ENCODE measurements at regions not wholly inside any gene's neighbourhood (a gene's known extent, or its start where the extent isn't known, plus 50 kb on each side); places are given as distances from the start of the nearest gene placed in this dataset.
"Not testable (repeated sequence)": the region's sequence is repeated elsewhere in the genome, so short reads cannot be mapped to it uniquely, and the experiment has no call there.

DNA sequence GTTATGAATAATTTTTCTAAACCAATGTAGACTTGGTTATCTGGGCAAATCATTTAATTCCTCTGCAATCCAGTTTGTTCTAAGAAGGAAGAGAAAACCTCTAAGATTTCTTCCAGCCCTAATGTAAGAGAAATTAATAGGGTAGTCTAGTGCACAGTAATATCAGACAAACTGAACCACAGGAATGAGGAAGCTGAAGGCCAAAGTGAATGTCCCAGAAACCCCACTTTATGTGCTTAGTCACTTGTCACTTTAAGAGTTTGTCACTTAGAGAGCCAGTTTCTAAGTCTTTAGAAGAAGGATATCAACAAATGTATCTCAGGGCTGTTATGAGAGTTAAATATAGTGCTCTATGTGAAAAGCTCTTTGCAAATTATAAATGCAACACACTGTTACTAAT lies 750.6 kb downstream of the DIAPH3 start:
- CTCF ChIA-PET = no interaction called here
- POLR2A ChIA-PET = no interaction called here

DNA sequence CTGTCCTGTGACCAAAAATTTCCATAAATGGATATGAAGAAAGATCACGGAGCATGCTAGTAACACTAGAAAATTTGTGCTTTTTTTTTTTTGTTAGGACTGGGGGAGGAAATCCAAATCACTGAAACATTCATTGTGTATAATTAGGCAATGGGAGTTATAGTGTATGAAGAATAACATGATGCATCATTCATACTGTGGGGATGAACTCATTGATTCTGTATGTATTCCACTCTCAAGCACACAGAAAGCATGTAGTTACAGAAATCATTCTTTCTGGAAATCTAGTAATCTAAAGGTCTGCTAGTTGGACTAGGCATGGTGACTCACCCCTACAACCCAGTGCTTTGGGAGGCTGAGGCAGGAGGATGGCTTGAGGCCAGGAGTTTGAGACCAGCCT lies 749.7 kb downstream of the DIAPH3 start:
- POLR2A ChIA-PET = no interaction called here
- CTCF ChIA-PET = no interaction called here

DNA sequence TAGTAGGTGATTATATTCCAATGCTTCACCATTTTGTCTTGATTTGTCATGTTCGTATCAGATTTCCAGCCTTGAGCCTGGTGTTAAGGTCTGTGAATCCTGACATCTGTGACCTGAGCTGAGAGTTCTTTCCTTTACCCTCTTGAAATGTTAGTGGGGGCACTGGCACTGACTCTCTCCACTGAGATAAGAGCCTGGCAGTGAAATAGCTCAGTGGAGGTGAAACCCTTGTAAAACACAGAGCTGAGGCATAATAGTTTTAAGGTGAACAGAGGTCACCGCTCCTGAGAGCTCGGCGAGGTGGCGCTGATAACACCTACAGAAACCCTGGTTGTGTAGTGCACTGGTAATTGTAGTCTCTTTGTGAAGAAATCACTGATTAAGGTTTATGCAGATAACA lies 748.2 kb downstream of the DIAPH3 start:
- ChIA-PET POLR2A (no interaction called here), CTCF (no interaction called here)

DNA sequence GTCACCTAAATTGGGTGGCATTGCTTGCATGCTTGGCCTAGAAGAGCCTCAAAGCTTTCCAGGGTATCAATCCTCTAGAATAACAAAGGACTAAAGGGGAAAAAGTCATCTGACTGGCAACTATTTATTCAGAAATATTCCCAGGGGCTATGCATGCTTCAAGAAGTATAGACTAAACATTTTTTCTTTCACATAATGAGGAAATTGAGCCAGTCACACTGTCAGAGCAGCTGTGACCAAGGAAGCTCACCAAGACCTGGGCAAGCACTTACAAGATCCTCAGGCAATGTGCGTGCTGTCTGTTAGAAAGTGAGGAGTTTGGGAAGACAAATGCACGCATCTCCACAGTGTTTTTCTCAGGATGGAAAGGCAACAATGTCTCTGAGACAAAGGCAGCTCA lies 747.2 kb downstream of the DIAPH3 start:
- ChIA-PET CTCF (no interaction called here), POLR2A (no interaction called here)

DNA sequence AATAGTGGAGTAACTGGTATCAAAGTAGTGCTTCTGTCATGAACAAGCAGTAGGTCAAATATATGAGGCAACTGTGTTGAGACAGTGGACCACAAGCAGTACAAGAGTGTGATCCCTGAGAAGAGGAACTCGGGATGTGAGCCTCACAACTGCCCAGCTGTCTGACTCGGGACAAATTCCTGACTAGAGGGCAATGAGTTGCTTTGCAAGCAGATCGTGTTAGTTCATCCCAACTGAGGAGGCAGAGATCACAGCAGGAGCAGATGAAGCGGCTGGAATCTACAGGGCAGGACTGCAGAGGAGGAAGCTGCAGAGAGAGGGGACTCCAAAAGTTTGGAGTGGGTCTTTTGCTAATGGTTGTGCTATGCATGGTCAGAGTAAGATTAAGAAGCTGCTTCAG lies 741.1 kb downstream of the DIAPH3 start:
- POLR2A ChIA-PET = no interaction called here
- CTCF ChIA-PET = no interaction called here

DNA sequence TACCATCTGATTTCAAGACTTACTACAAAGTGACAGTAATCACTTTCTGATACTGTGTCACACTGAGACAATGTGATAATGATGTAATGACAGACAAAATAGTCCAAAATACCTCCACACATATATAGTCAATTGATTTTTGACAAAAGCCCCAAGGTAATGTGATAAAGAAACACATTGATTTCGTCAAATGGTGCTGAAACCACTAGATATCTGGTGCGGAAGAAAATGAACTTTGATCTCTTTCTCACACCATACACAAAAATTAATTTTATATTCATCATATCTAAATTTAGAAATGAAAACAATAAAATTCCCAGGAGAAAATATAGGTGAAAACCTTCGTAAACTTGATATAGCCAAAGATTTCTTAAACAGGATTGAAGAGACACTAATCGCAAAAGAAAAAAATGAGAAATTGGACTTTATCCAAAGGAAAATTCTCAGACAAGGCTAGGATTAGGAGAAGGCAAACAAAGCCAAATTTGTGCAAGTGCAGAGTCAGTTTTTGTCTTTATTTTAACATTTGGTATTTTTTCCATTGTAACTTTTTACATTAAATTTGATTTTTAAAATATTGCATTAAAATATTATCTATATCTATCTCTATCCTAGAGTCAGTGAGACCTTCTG lies 739.9 kb downstream of the DIAPH3 start:
- ChIA-PET CTCF (no interaction called here), POLR2A (no interaction called here)

DNA sequence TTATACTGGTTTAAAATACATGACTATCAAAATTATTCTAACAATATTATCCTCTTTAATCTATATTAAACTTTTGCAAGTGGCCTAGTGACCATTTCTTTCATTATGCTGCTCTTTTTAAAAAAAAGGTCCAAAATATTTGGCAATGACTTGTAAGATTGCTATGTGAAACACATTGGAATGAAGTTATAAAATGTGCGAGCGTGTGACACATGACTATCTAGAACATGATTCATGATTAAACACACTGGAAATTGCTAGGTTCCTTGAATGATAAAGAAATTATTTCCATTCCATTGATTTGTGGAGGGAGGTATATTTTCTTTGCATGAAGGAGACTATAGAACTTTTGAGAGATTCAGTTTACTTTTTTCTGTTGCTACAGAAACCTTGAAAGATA lies 739.1 kb downstream of the DIAPH3 start:
- CTCF ChIA-PET = no interaction called here
- POLR2A ChIA-PET = no interaction called here

DNA sequence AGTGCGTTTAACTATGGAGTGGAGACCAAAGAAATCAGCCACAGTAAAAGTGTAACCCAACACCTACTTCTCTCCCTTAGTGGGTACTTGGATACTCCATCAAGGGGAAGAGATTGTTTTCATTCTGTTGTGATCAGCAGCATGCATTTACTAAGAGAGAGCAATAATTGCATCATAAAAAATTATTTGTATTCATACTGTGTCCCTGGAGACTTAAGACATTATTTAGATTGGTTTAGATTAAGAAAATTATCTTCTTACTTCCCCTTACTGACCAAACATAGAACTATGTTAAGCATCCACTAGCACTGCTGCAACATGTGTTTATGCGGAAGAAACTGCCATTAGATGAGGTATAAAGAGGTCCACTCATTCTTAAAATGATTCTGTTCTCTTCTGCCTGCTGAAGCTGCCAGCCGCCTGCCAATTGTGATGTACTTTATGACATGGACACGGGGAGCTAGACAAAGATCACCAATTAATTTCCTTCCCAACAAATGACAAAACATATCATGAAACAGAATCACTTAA lies 738.5 kb downstream of the DIAPH3 start:
- ChIA-PET POLR2A (no interaction called here), CTCF (no interaction called here)

DNA sequence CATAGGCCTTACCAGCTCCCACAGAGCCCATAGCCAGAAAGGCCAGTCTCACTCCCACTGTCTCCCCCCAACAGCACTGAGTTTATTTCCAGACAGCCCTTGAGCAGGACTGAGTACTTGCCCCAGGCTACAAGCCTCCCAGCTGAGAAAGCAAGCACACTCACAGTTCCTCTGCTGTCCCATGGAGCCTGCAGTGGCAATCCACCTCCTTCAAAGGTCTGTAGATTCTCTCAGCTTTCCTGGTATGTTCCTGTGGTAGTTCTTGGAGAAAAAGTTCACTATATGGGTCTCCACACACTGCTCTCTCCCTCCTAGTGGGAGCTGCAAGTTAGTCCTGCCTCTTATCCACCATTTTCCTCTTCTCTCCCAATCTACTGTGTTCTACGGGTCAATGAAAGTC lies 728.7 kb downstream of the DIAPH3 start:
- POLR2A ChIA-PET = no interaction called here
- CTCF ChIA-PET = no interaction called here

DNA sequence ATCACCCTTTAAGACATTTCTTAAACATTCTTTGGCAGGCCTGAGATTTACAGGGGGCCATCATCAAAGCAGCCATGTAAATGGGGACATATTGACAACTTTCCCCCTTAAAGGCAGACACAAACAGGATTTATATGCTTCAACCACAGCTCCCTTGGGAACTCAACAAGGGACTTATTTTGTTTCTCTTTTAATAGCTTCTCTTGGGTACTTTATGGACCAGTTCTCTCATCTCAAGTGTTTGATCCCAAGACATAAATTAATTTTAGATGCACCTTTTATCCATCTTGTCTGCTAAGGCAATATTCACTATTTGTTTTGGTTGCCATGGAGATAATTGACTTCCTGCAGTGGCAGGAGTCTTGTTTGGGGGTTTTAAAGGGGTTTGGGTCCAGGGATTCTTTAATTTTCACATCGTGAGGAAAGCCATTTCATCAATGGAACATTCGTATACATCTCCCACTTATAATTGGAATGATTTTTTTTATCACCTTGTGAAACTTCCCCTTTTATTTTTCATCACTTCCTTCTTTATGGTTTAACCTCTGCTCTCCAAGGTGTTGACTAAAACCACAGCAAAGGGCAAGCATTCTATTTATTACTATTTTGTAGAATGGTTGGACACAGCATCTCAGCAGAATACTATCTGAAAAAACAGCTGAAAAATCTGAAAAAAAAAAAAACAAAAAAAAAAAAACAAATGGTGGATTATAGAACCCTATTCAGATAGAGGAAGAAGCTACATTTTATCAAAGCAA lies 726.0 kb downstream of the DIAPH3 start:
- ChIA-PET POLR2A (no interaction called here), CTCF (no interaction called here)

DNA sequence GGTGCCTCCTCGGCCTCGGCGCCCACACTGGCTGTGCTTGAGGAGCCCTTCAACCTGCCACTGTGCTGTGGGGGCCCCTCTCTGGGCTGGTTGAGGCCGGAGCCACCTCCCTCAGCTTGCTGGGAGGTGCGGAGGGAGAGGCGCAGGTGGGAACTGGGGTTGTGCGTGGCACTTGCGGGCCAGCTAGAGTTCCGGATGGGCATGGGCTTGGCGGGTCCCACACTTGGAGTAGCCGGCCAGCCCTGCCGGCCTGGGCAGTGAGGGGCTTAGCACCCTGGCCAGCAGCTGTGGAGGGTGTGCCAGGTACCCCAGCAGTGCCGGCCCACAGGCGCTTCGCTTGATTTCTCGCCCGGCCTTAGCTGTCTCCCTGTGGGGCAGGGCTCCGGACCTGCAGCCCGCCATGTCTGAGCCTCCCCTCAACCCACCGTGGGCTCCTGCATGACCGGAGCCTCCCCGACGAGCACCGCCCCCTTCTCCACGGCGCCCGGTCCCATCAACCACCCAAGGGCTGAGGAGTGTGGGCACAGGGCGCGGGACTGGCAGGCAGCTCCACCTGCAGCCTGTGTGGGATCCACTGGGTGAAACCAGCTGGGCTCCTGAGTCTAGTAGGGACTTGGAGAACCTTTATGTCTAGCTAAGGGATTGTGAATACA lies 723.8 kb downstream of the DIAPH3 start:
- POLR2A ChIA-PET = no interaction called here
- CTCF ChIA-PET = no interaction called here

DNA sequence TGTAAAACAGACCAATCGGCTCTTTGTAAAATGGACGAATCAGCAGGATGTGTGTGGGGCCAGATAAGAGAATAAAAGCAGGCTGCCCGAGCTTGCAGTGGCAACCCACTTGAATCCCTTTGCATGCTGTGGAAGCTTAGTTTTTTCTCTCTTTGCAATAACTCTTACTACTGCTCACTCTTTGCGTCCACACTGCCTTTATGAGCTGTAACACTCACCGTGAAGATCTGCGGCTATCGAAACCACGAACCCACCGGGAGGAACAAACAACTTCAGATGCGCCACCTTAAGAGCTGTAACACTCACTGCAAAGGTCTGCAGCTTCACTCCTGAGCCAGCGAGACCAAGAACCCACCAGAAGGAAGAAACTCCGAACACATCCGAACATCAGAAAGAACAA lies 722.7 kb downstream of the DIAPH3 start:
- CTCF ChIA-PET, POLR2A ChIA-PET: not testable (repeated sequence)

DNA sequence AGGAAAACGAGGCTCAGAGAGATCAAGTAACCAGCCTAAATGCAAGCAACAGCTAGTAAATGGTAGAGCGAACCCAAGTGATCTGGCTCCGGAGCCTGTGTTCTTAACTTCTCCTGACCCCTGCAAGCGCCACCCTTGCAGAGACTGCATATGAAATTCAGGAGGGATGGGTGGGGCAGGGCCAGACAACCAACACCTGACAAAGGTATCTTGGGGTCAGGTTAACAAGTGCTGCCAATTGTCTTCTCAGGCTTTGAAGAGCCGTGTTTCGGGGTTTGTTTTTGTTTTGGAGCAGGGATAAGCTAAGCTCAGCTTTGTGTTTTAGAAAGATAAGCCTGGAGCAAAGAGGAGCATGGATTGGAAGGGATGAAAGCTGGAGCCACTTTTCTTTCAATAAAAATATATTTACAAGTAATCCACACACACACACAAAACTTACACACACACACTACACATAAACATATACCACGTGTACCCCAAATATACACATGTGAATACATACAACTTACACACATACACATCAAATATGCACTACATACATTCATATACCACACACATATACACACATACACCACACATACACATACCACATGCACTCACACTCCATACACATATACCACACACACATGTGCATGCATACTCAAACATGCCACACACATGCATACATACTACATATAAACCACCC lies 722.0 kb downstream of the DIAPH3 start:
- CTCF ChIA-PET = no interaction called here
- POLR2A ChIA-PET = no interaction called here

DNA sequence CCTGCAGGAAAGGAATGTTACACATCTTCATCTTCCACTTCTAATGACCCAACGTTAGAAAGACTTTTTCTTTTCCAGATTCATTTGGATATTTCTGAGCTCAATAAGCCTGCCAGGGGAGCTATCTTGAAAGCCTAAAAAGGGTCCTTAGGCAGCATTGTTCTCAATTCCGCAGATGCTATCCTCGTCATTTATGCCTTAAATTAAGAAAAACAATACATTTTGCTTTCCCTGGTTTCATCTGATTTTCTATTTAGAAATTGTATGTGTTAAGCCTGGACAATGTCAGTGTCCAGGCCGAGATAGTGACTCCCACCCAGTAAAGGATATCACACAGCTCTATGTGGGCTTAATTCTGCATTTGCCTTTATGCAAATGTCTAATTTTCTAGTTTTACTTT lies 721.3 kb downstream of the DIAPH3 start:
- POLR2A ChIA-PET = no interaction called here
- CTCF ChIA-PET = no interaction called here

DNA sequence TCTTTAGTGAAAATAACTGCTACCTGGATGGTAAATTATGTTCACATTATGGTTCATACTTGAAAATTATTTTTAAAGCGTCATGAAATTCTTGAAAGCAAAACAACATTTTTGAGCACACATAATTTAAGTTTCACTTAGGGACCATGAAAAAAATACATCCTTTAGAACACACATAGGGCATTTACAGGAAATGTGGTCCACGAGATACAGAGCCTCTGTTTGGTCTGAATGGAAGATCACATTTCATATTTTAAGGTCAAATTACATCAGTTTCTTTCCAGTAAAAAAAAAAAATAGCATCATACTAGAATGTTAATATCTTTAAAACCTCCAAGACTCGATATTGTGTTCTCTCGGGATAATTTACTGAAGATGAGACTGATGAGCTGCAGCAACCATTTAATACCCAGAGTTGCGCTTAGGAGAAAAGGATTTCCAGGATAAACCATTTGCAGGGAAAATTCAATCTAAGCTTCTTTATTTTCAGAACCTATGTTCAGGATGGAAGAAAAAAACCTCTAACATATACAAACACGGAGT lies 720.7 kb downstream of the DIAPH3 start:
- ChIA-PET CTCF (no interaction called here), POLR2A (no interaction called here)

DNA sequence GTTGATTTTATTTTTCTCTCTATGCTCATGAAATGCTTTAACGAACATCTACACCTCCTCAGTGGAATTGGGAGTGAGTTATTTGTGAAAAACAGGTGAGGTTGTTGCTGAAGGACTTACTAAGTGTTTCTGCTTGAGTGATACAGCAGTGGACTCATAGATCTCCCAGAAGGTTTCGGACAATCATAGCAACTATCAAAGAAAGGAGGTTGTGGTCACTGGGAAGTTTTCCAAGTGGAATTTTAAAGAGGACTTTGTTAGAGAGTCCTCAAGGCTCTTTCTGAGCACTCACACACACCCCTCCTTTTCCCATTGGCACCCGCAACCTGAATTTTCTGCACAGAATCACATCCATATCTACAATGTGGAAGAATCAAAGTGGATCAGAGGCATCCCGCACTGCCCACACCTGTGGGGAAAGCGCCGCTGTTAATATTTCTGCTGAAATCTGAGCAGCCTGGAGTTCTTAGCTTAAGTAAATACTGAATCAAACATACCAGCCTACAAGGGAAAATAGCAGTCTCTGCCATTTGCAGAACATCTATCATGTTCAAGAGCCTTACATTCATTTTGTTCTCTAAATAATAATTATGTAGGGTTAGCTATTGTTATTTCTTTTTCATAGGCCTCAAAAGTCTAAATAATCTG lies 719.4 kb downstream of the DIAPH3 start:
- CTCF ChIA-PET = no interaction called here
- POLR2A ChIA-PET = no interaction called here

DNA sequence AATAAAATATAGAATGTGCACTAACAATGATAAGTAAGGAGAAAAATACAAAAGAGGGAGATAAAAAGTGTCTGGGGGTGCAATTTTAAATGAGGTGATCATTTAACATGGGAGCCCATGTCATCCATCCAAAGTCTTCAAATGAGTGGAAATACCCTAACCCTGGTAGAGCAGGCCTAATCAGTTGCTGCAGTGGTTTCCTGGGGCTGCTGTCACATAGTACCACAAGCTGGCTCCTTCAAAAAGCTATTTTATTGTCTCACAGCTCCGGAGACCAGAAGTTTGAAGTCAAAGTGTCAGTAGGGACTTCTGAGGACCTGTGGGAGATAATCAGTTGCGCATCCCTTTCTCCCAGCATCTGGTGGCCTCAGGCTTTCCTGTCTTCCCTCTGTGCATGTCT lies 717.9 kb downstream of the DIAPH3 start:
- POLR2A ChIA-PET = no interaction called here
- CTCF ChIA-PET = no interaction called here

DNA sequence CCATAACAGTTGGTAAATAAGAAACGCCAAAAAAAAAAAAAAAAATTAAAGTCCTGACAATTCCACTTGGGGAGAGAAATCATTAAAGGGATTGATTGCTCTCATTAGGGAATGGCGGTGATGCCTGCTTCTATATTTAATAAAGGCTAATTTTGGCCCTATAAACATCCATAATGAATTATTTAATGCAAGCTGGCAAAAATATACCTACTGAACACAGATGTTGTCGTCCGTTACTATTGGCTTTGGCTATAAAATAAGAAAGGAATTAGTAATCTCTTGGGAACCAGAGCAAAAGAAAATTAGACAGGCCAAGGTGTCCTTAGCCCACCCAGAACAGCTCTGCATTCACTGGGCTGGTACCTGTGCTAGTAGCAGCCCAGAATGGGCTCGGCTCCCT lies 717.3 kb downstream of the DIAPH3 start:
- ChIA-PET CTCF (no interaction called here), POLR2A (no interaction called here)

DNA sequence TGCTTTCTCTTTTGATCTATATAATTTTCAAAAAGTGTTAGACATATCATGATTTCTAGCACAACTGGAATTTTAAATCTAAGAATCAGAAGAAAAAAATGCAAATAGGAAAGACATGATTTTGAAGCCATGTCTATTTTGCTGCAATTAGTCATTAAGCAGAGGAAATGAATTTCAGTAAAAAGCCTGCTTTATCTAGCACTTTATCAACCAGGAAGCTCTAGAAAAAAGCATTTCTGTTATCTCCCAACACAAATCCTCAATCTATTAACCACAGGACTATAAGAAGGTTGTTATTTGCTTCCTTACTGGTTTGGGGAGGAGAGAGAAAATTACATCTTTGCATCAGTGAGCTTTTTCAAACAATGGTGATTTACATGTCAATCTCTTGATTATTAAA lies 716.7 kb downstream of the DIAPH3 start:
- CTCF ChIA-PET = no interaction called here
- POLR2A ChIA-PET = no interaction called here

DNA sequence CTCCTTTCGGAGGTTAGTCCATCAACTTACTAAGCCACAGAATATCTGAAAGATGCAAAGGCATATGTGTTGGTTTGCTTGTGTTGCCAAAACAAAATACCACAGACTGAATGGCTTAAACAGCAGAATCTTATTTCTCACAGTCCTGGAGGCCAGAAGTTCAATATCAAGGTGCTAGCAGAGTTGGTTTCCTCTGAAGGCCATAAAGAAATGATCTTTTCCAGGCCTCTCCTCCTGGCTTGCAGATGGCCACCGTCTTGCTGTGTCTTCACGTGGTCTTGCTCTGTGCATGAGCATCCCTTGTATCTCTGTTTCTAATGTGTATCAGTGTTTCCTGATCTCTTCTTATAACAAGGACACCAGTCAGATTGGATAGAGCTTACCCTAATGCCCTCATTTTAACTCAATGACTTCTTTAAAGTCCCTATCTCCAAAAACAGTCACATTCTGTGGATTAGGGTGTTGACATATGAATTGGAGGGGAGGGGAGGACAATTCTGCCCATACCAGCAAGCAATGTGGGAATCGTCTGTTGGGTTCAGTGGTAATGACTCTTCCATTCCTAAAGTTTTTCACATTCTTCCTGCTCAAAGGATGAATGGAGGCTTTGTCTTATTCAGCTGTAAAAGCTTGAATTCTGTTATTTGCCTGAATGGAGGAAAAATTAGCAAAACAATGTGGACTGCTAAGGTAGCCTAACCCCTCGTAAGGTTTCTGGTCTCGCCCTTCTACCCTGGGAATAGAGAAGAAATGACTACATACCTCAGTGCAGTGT lies 715.7 kb downstream of the DIAPH3 start:
- ChIA-PET CTCF (no interaction called here), POLR2A (no interaction called here)

Measured in activated CD8-positive, alpha-beta memory T cell treated with anti-CD3 and anti-CD28 coated beads for 36 hours (primary cell).